ENCODE measurements at regions not wholly inside any gene's neighbourhood (a gene's known extent, or its start where the extent isn't known, plus 50 kb on each side); places are given as distances from the start of the nearest gene placed in this dataset.

GRCh38 chr2:89767572-89768435, 1076.3 kb downstream of the RPIA start:
- Histone ChIP-seq H2AFZ (ENCODE audit: low read depth) (no peak overlapping the region), H3K4me1 (ENCODE audit: low read depth, poor library complexity, severe bottlenecking) (no peaks in the 10 kb centered on the region), H3K9ac (no peak overlapping the region), H3K4me3 (IDR thresholded peaks at IDR 0.05; ENCODE audit: insufficient read depth, low read depth, low read length) (no peak overlapping the region), H3K27ac (no peak overlapping the region), H3K79me2 (ENCODE audit: insufficient read depth, low read depth) (no peaks in the 10 kb centered on the region), H4K20me1 (ENCODE audit: insufficient read depth) (no peaks in the 10 kb centered on the region), H3K4me2 (no peak overlapping the region), H3K27me3 (ENCODE audit: insufficient read depth, low read depth) (no peaks in the 10 kb centered on the region), H3K36me3 (ENCODE audit: insufficient read depth) (no peaks in the 10 kb centered on the region)
- no peak for TF ChIP-seq CTCF (conservative IDR thresholded peaks at IDR 0.05; ENCODE audit: low read depth, low read length)

- no peaks in the 10 kb centered on the region for H3K36me3 ChIP-seq (ENCODE audit: insufficient read depth)
- TF ChIP-seq CTCF (conservative IDR thresholded peaks at IDR 0.05; ENCODE audit: low read depth, low read length) = no peak
- H3K4me3 ChIP-seq (IDR thresholded peaks at IDR 0.05; ENCODE audit: insufficient read depth, low read depth, low read length) = no peak overlapping the region
- no peaks in the 10 kb centered on the region for H4K20me1 ChIP-seq (ENCODE audit: insufficient read depth)
- H3K27me3 ChIP-seq (ENCODE audit: insufficient read depth, low read depth) = no peaks in the 10 kb centered on the region
- no peaks in the 10 kb centered on the region for H3K79me2 ChIP-seq (ENCODE audit: insufficient read depth, low read depth)
- no peak overlapping the region for H3K27ac ChIP-seq
- H3K4me1 ChIP-seq (ENCODE audit: low read depth, poor library complexity, severe bottlenecking) = no peaks in the 10 kb centered on the region
- H3K4me2 ChIP-seq = no peak overlapping the region
- no peak overlapping the region for H2AFZ ChIP-seq (ENCODE audit: low read depth)
- no peak overlapping the region for H3K9ac ChIP-seq
These were observed 1084.4 kb downstream of the RPIA start for GRCh38 chr2:89775885-89776284.

GRCh38 chr2:89780318-89780717, 1088.8 kb downstream of the RPIA start:
- no peaks in the 10 kb centered on the region for H3K27me3 ChIP-seq (ENCODE audit: insufficient read depth, low read depth)
- H3K79me2 ChIP-seq (ENCODE audit: insufficient read depth, low read depth) = no peaks in the 10 kb centered on the region
- H3K4me1 ChIP-seq (ENCODE audit: low read depth, poor library complexity, severe bottlenecking) = no peaks in the 10 kb centered on the region
- H3K4me2 ChIP-seq = no peak overlapping the region
- TF ChIP-seq CTCF (conservative IDR thresholded peaks at IDR 0.05; ENCODE audit: low read depth, low read length) = no peak
- H2AFZ ChIP-seq (ENCODE audit: low read depth) = no peak overlapping the region
- H3K9ac ChIP-seq = no peak overlapping the region
- no peaks in the 10 kb centered on the region for H3K36me3 ChIP-seq (ENCODE audit: insufficient read depth)
- H4K20me1 ChIP-seq (ENCODE audit: insufficient read depth) = no peaks in the 10 kb centered on the region
- H3K27ac ChIP-seq = no peak overlapping the region
- no peak overlapping the region for H3K4me3 ChIP-seq (IDR thresholded peaks at IDR 0.05; ENCODE audit: insufficient read depth, low read depth, low read length)

- H2AFZ ChIP-seq (ENCODE audit: low read depth) = no peak overlapping the region
- H3K4me1 ChIP-seq (ENCODE audit: low read depth, poor library complexity, severe bottlenecking) = no peaks in the 10 kb centered on the region
- no peaks in the 10 kb centered on the region for H3K36me3 ChIP-seq (ENCODE audit: insufficient read depth)
- H3K27me3 ChIP-seq (ENCODE audit: insufficient read depth, low read depth) = no peaks in the 10 kb centered on the region
- H3K27ac ChIP-seq = no peak overlapping the region
- no peak for TF ChIP-seq CTCF (conservative IDR thresholded peaks at IDR 0.05; ENCODE audit: low read depth, low read length)
- H3K4me2 ChIP-seq = no peak overlapping the region
- H4K20me1 ChIP-seq (ENCODE audit: insufficient read depth) = no peaks in the 10 kb centered on the region
- no peak overlapping the region for H3K4me3 ChIP-seq (IDR thresholded peaks at IDR 0.05; ENCODE audit: insufficient read depth, low read depth, low read length)
- H3K9ac ChIP-seq = no peak overlapping the region
- H3K79me2 ChIP-seq (ENCODE audit: insufficient read depth, low read depth) = no peaks in the 10 kb centered on the region
These were observed 1090.5 kb downstream of the RPIA start for GRCh38 chr2:89781962-89782361.
